22Rv1 (cell line): ENCODE measurements at regions not wholly inside any gene's neighbourhood (a gene's known extent, or its start where the extent isn't known, plus 50 kb on each side); places are given as distances from the start of the nearest gene placed in this dataset.

ENCODE experiments used
- ZFX ChIP-seq: fragments of 450-650 bp; IDR thresholded peaks from 2 replicates; pipeline ENCODE4 v1.6.1; 2017; ENCODE audit warnings: antibody characterized with exemption, borderline replicate concordance
- TF ChIP-seq, protein P1 (sequence below): fragments of 450-650 bp; IDR thresholded peaks from 2 replicates; pipeline ENCODE4 v1.5.1; 2017; ENCODE audit warnings: mild to moderate bottlenecking

DNA sequence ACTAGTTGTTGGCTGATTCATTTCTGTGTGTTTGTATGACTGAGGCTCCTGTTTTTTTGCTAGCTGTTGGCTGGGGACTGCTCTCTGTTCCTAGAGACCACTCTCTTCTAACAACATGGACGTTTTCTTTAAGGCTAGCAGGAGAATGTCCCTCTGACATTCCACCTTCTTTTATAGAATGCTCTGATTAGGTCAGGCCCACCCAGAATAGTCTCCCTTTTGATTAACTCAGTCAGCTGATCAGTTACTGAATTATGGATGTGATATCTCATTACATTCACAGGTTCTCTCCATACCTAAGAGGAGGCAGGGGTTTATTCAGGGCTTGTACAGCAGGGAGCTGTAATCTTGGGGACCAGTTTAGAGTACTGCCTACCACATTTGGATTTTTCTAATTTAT, 175.6 kb upstream of the RHOBTB1 start:
- TF ChIP-seq, protein P1, sequence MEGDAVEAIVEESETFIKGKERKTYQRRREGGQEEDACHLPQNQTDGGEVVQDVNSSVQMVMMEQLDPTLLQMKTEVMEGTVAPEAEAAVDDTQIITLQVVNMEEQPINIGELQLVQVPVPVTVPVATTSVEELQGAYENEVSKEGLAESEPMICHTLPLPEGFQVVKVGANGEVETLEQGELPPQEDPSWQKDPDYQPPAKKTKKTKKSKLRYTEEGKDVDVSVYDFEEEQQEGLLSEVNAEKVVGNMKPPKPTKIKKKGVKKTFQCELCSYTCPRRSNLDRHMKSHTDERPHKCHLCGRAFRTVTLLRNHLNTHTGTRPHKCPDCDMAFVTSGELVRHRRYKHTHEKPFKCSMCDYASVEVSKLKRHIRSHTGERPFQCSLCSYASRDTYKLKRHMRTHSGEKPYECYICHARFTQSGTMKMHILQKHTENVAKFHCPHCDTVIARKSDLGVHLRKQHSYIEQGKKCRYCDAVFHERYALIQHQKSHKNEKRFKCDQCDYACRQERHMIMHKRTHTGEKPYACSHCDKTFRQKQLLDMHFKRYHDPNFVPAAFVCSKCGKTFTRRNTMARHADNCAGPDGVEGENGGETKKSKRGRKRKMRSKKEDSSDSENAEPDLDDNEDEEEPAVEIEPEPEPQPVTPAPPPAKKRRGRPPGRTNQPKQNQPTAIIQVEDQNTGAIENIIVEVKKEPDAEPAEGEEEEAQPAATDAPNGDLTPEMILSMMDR, result no peak
- no peak for TF ChIP-seq ZFX
